ENCODE measurements at regions not wholly inside any gene's neighbourhood (a gene's known extent, or its start where the extent isn't known, plus 50 kb on each side); places are given as distances from the start of the nearest gene placed in this dataset.

- no peak for DNase-seq (ENCODE audit: extremely low spot score)
- POLR2A ChIA-PET = no interaction called here
- TF ChIP-seq CTCF (IDR thresholded peaks at IDR 0.05; ENCODE audit: control extremely low read depth, extremely low read depth, low read depth, missing control alignments) = no peak
- CTCF ChIA-PET = no interaction called here
Measured at GRCh38 chr12:9264546-9264945, 56.4 kb upstream of the PZP start.

- no peak for TF ChIP-seq CTCF (IDR thresholded peaks at IDR 0.05; ENCODE audit: control extremely low read depth, extremely low read depth, low read depth, missing control alignments)
- ChIA-PET CTCF (interaction anchor here (1.4 kb wide), 1 partner anchor 13 kb away, joined by 3 read pairs; no protein-coding TSS in a partner anchor), POLR2A (no interaction called here)
- DNase-seq (ENCODE audit: extremely low spot score) = no peak
Measured at GRCh38 chr12:9260931-9261330, 52.7 kb upstream of the PZP start.

GRCh38 chr12:9258676-9259075 lies 50.5 kb upstream of the PZP start:
- ChIA-PET CTCF (no interaction called here), POLR2A (no interaction called here)
- TF ChIP-seq CTCF (IDR thresholded peaks at IDR 0.05; ENCODE audit: control extremely low read depth, extremely low read depth, low read depth, missing control alignments) = no peak
- no peak for DNase-seq (ENCODE audit: extremely low spot score)

Data from GM10248 (cell line).